Tibial nerve (tissue), 3 donors: ENCODE measurements at regions not wholly inside any gene's neighbourhood (a gene's known extent, or its start where the extent isn't known, plus 50 kb on each side); places are given as distances from the start of the nearest gene placed in this dataset.

Experiments used
- POLR2A ChIP-seq, 2 donors: fragments of 450-650 bp; IDR thresholded peaks; one replicate each; pipeline ENCODE4 v1.6.1; 2017; ENCODE audit warnings: antibody characterized with exemption in 2 of 2, mild to moderate bottlenecking in 2 of 2, moderate library complexity in 2 of 2
- TF ChIP-seq, protein P1 (sequence below), 5 experiments: fragments of 200-600 bp in 3 of 5; fragments of 450-650 bp in 2 of 5; sonication (generic) in 3 of 5; IDR thresholded peaks; one replicate each; pipeline ENCODE4 v1.5.1; 2016 to 2019; ENCODE audit warnings: antibody characterized with exemption in 5 of 5, mild to moderate bottlenecking in 3 of 5, moderate library complexity in 2 of 5

DNA sequence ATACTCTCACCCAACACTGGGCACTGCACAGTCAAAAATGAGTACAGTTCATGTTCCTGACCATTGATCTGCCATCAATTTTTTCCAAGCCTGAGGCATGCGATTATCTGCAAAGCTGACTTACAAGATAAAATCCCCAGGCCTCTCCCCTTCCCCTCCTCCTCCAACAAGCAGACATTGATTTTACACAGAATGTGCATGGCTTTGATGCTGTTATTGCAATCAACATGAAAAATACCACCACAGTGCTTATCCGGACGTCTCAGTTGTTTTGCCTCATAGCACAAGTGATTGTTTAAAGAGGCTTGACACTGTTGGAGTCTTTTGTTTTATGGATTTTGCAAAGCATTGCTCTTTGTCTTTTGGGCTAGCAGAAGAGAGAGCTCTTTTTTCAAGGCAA, 163.8 kb downstream of the TOX3 start:
- TF ChIP-seq, protein P1, sequence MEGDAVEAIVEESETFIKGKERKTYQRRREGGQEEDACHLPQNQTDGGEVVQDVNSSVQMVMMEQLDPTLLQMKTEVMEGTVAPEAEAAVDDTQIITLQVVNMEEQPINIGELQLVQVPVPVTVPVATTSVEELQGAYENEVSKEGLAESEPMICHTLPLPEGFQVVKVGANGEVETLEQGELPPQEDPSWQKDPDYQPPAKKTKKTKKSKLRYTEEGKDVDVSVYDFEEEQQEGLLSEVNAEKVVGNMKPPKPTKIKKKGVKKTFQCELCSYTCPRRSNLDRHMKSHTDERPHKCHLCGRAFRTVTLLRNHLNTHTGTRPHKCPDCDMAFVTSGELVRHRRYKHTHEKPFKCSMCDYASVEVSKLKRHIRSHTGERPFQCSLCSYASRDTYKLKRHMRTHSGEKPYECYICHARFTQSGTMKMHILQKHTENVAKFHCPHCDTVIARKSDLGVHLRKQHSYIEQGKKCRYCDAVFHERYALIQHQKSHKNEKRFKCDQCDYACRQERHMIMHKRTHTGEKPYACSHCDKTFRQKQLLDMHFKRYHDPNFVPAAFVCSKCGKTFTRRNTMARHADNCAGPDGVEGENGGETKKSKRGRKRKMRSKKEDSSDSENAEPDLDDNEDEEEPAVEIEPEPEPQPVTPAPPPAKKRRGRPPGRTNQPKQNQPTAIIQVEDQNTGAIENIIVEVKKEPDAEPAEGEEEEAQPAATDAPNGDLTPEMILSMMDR (IDR thresholded peaks at IDR 0.05) = no peak
- TF ChIP-seq POLR2A (IDR thresholded peaks at IDR 0.05) = no peak
